Embryonic facial prominence (tissue), 1 donor: ENCODE measurements at regions not wholly inside any gene's neighbourhood (a gene's known extent, or its start where the extent isn't known, plus 50 kb on each side); places are given as distances from the start of the nearest gene placed in this dataset.
"Not testable (repeated sequence)": the region's sequence is repeated elsewhere in the genome, so short reads cannot be mapped to it uniquely, and the experiment has no call there.

Experiments used
- DNase-seq: peaks from one replicate; pipeline ENCODE4 v3.0.0-alpha.2; 2016; ENCODE audit errors: extremely low spot score

DNA sequence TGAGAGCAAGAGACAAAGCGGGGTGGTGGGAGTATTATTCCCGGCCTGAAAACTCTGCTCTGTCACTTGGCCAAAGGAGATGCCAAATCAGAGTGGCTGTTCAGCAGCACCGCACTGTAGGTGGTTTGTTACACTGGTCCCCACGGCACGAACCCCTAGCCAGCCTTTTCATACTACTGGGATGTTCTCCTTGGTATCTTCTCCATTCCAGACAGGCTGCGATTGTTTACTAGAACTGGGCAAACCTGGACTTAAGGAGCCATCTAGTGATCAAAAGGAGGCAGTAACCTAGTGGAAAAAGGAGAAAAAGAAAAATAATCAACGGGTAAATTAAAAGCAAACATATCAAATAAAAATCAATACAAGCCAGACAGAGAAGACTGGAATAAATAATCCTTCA, 58.9 kb upstream of the TMTC2 start:
- no peak for DNase-seq

GRCh38 chr12:82634495-82635258, 52.0 kb upstream of the TMTC2 start:
- DNase-seq: not testable (repeated sequence)

DNA sequence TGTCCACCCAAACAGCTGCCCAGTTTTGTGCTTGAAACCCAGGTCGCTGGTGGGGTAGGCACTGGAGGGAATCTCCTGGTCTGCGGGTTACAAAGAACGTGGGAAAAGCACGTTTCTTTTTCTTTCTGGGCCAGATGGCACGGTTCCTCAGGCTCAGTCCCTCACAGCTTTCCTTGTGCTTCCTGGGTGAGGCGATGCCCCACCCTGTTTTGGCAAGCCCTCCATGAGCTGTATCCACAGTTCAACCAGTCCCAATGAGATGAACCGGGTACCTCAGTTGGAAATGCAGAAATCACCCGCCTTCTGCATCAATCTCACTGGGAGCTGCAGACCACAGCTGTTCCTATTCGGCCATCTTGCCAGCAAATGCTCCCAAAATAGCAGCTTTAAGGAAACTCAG, 51.4 kb upstream of the TMTC2 start:
- no peak for DNase-seq
